Glutamatergic neuron (in vitro differentiated cells): ENCODE measurements at regions not wholly inside any gene's neighbourhood (a gene's known extent, or its start where the extent isn't known, plus 50 kb on each side); places are given as distances from the start of the nearest gene placed in this dataset.

Experiments used
- DNase-seq: peaks from one replicate; pipeline ENCODE4 v3.0.0; 2022
- H3K27ac Mint-ChIP-seq: one replicate; pipeline ENCODE4 v1.8.0; 2020; ENCODE audit warnings: mild to moderate bottlenecking, mixed read lengths, inconsistent platforms; ENCODE audit not compliant: unreplicated experiment
- H3K27me3 Mint-ChIP-seq: one replicate; pipeline ENCODE4 v1.8.0; 2020; ENCODE audit warnings: mild to moderate bottlenecking, moderate library complexity, mixed read lengths, inconsistent platforms; ENCODE audit not compliant: unreplicated experiment
- H3K36me3 Mint-ChIP-seq: one replicate; pipeline ENCODE4 v1.8.0; 2020; ENCODE audit warnings: mild to moderate bottlenecking, mixed read lengths, inconsistent platforms; ENCODE audit not compliant: unreplicated experiment
- H3K4me1 Mint-ChIP-seq: one replicate; pipeline ENCODE4 v1.8.0; 2020; ENCODE audit warnings: mild to moderate bottlenecking, low read depth, mixed read lengths, inconsistent platforms; ENCODE audit not compliant: unreplicated experiment
- H3K4me3 Mint-ChIP-seq: one replicate; pipeline ENCODE4 v1.8.0; 2020; ENCODE audit warnings: mild to moderate bottlenecking, mixed read lengths, inconsistent platforms; ENCODE audit not compliant: unreplicated experiment
- H3K9me3 Mint-ChIP-seq: one replicate; pipeline ENCODE4 v1.8.0; 2020; ENCODE audit warnings: mild to moderate bottlenecking, moderate library complexity, mixed read lengths, inconsistent platforms; ENCODE audit not compliant: unreplicated experiment
- CTCF ChIP-seq: fragments of 200-600 bp; sonication (generic); IDR thresholded peaks from one replicate; pipeline ENCODE4 v1.5.0; 2021; ENCODE audit not compliant: partially characterized antibody, unreplicated experiment

- Mint-ChIP-seq H3K27ac (no peak overlapping the region), H3K4me3 (no peak overlapping the region), H3K27me3 (peaks cover 3% of the 10 kb centered on the region), H3K36me3 (no peaks in the 10 kb centered on the region), H3K4me1 (no peaks in the 10 kb centered on the region), H3K9me3 (no peaks in the 10 kb centered on the region)
- no peak for TF ChIP-seq CTCF
- DNase-seq, result no peak
Measured at GRCh38 chr19:28327905-28328304, 885.0 kb downstream of the UQCRFS1 start.

GRCh38 chr19:28326746-28327145, 886.2 kb downstream of the UQCRFS1 start:
- Mint-ChIP-seq H3K4me3 (no peak overlapping the region), H3K9me3 (no peaks in the 10 kb centered on the region), H3K4me1 (no peaks in the 10 kb centered on the region), H3K27me3 (peaks cover 3% of the 10 kb centered on the region), H3K36me3 (no peaks in the 10 kb centered on the region), H3K27ac (no peak overlapping the region)
- no peak for TF ChIP-seq CTCF
- DNase-seq, result no peak

- Mint-ChIP-seq H3K4me1 (no peaks in the 10 kb centered on the region), H3K9me3 (no peaks in the 10 kb centered on the region), H3K36me3 (no peaks in the 10 kb centered on the region), H3K4me3 (no peak overlapping the region), H3K27me3 (peaks cover 3% of the 10 kb centered on the region), H3K27ac (no peak overlapping the region)
- no peak for TF ChIP-seq CTCF
- DNase-seq, result no peak
Measured at GRCh38 chr19:28324275-28325060, 888.5 kb downstream of the UQCRFS1 start.

- Mint-ChIP-seq H3K9me3 (no peaks in the 10 kb centered on the region), H3K4me3 (no peak overlapping the region), H3K4me1 (no peaks in the 10 kb centered on the region), H3K27me3 (peaks cover 3% of the 10 kb centered on the region), H3K27ac (no peak overlapping the region), H3K36me3 (no peaks in the 10 kb centered on the region)
- TF ChIP-seq CTCF, result no peak
- no peak for DNase-seq
Measured at GRCh38 chr19:28322945-28323344, 890.0 kb downstream of the UQCRFS1 start.

GRCh38 chr19:28322491-28322890, 890.5 kb downstream of the UQCRFS1 start:
- Mint-ChIP-seq H3K4me3 (no peak overlapping the region), H3K4me1 (no peaks in the 10 kb centered on the region), H3K36me3 (no peaks in the 10 kb centered on the region), H3K9me3 (no peaks in the 10 kb centered on the region), H3K27me3 (peaks cover 3% of the 10 kb centered on the region), H3K27ac (peak overlapping the region; percentile 34)
- no peak for TF ChIP-seq CTCF
- DNase-seq, result no peak
